Skin of body (tissue), 1 donor: ENCODE measurements at regions not wholly inside any gene's neighbourhood (a gene's known extent, or its start where the extent isn't known, plus 50 kb on each side); places are given as distances from the start of the nearest gene placed in this dataset.

Experiments used
- DNase-seq: peaks from one replicate; lab custom pipeline; 2025; lab: John Stamatoyannopoulos, UW

DNA sequence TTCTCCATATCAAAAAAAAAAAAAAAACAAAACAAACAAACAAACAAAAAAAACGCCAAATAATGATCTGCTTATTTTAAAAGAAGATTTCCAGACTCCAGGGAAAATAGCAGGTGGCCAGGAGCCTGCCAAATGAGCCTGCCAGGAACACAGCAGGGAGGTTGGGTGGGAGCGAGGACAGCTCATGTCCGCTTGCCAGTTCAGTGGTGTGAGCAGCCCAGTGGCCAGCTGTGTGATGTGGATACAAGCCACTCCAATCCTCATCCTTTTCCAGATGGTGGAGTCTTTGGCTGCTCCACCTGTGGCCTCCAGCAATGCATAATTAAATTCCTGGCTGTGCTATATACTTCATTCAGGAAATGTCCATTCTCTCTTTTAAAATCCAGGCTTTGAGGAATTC, 1025.1 kb upstream of the C9orf72 start:
- DNase-seq: no peak

DNA sequence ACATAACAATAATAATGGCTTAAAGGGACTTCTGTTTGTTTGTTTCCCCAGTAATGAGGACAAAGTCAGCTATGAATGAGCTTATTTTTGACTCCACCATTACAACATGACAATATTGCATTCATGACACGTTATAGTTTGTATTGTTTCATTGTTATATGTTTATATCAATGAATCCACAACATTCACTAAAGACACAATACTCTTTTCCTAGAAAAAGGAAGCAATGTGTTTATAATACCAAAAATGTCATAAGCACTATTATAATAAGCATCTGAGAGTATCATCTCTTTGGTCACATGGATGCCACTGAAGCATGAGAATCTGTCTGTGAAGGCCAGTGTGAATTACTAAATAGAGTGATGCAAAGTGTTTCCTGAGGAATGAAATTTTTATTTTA, 1026.9 kb upstream of the C9orf72 start:
- DNase-seq: no peak

GRCh38 chr9:28607843-28608242, 1034.6 kb upstream of the C9orf72 start:
- no peak for DNase-seq

DNA sequence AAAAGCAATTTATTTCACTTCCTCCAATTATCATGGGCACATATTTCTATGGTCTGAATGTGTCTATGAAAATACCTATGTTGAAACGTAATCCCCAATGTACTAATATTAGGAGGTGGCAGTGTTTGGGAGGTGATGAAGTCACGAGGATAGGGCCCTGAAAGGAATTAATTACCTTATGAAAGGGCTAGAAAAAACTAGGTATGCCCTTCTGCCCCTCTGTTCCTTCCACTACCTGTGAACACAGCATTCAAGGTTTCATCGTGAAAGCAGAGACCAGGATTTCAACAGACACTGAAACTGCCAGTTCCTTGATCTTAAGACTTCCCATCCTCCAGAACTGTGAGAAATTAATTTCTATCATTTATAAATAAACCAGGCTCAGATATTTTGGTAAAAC, 1037.1 kb upstream of the C9orf72 start:
- no peak for DNase-seq

DNA sequence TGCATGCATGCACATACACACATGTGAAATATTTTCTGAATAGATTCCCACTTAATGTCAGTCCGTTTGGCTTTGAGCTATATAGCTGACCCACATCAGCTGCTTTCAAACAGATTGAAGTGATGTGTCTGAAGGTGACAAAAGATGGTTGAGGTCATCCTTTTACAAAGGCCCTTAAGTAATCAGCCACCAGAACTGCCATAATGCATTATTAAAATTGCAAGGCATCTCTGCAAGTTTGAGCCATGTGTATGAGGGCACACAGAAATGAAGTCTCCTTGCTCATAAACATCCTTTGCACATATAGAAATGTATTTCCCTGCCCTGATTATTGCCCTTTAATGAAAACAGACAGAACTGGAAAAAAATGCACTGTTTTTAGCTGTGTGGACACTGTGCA, 1043.0 kb upstream of the C9orf72 start:
- no peak for DNase-seq

- DNase-seq: no peak
Measured at GRCh38 chr9:28620011-28620410, 1046.7 kb upstream of the C9orf72 start.

DNA sequence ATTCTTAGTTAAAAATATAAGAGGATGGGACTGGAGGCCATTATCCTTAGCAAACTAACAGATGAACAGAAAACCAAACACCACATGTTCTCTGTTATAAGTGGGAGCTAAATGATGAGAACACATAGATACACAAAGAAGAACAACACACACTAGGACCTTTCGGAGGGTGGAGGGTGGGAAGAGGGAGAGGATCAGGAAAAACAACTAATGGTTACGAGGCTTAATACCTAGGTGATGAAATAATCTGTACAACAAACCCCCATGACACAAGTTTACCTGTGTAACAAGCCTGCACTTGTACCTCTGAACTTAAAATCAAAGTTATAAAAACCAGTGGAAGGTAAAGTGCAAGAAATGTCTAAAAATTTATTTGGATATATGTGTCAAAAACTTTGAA, 1047.4 kb upstream of the C9orf72 start:
- no peak for DNase-seq

- DNase-seq: no peak
Measured at GRCh38 chr9:28624771-28625170, 1051.5 kb upstream of the C9orf72 start.

DNA sequence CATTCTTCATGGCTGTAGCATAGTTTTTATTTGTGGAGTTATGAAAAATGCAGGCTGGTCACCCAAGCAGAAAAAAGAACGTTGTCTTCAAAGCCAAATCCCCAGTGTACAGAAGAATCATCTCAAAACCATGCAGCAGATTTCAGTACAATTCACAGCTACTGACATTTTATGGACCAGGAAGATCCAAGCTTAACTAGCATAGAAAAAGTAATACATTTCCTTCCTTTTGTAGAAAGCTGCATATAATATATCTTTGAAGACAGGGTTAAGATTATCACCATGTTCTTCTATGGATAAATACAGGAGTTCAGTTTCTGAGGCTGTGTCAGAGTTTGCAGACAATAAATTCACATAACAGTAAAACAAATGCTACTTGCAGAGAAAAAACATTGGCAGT, 1054.8 kb upstream of the C9orf72 start:
- DNase-seq: no peak

DNA sequence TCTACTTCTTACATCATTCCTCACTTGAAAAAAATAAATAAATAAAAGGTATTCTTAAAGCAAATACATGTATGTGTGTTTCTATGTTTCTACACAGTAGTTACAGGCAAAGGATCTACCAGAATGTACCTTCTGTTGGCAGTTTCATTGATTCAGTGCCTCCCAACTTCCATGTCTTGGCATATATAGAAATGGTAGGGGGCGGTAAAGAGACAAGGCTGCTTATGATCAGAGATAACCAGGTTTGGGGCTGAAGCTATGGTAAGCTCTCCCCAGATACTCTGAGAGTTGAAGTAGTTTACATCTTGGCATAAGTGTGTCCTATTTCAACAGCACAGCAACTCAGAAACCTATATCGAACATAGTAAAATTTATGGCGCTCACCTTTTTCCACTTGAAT, 1075.4 kb upstream of the C9orf72 start:
- DNase-seq: no peak

DNA sequence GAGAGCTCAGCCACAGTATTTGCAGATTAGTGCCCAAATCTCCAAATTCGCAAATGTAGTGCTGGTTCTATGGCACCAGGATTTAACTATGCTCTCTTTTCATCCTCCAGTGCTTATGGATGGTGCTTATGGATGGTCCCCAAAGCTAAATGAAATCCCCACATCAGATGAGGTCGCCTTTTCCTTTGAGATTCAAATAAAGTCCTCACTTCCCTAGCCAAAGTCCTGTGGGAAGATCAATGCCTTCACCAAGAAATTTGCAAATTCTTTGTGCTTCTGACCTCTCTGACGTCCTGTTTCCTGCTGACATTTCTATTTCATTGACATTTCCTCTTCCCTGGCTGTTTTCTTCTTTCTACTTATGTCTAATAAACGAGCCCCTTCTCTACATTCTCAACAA, 1077.0 kb upstream of the C9orf72 start:
- DNase-seq: no peak

DNA sequence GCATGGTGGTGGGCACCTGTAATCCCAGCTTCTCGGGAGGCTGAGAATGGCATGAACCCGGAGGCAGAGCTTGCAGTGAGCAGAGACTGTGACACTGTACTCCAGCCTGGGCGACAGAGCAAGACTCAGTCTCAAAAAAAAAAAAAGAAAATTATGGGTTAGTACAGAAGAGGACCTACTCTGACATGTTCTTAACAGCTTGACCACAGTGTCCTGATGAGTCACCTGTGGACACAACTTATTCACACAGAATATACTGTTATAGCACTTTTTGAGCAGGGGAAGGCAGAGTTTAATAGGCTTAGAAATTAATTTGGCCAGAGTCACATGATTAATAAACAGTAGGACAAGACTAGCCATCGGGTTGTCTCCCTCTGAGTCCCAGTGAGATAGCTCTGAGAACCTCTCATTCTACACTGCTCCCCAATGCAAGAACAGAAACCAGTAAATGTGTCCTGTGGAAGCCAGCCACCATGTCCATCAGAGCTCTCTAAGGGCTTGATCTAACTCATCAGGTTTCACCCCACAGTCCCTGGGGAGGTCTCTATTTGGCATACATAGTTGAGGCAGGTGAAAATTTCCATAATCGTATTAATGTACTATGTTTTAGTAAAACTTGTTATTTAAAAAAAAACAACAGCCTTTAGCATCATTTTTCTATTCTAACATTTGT, 1077.9 kb upstream of the C9orf72 start:
- no peak for DNase-seq

DNA sequence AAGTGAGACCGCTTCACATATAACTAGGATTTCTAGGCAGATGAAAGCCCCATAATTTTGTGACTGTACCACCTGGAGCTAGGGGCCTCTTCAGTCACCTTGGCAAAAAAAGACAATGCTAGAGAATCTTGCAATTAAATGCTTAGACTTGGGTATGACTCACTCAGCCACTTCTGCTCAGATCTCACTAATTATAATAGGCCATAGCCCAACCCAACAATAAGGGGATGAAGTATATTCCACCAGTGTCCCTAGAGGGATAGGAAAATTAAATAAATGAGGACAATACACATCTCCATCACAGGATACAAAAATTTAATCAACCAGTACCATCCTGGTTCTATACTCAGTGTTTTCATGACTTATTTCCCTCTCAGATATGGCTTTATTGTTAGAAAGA, 1079.9 kb upstream of the C9orf72 start:
- no peak for DNase-seq

DNA sequence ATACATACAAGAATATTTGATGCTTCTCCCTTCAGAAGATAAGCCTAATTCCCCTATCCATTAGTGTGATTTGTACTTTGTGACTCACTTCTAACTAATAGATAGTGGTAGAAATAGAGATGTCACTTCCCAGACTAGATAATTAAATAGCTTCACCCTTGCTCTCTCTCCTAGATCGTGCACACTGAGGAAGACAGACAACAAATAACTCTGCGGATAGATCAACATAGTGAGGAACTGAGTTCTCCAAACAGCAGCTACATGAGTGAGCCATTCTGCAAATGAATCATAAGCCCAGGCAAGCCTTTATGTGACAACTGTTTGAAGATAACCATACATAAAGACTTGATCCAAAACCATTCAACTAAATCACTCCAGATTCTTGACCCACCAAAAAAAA, 1083.4 kb upstream of the C9orf72 start:
- no peak for DNase-seq

- no peak for DNase-seq
Measured at GRCh38 chr9:28661853-28662252, 1088.6 kb upstream of the C9orf72 start.

DNA sequence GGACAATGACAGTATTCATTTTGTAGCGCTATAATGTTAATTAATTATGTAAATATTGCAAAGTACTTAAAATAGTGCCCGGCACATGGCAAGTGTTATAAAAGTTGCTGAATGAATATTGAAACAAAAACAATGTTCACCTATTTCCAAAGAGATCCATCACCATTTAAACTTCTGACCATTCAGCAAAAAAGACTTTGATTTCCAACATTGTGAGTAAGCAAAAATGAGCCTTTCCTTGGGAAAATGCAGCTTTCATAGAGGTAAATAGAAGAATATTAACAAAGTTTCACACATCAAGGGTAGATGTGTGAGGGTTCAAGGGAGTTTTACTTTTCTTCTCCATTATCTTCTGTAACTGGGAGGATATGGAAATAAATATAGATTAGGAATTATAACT, 1089.4 kb upstream of the C9orf72 start:
- DNase-seq: no peak

DNA sequence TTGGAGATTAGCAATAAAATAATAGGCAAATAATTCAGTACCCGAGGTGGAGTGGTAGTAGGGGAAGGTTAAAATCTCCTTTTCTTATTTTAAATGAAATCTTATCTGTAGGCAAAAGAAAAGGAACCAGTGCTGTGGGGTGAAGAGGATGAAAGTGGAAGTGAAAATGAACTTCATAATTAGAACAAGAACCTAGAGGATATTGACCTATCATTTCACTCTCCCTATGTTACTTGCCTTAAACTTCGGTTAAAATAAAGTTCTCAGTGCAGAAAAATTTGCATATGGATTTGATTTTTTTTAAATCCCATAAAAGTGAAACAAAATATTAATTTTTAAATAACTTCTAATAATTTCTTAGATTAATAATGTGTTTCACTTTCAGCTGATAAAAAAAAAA, 1094.9 kb upstream of the C9orf72 start:
- DNase-seq: no peak

DNA sequence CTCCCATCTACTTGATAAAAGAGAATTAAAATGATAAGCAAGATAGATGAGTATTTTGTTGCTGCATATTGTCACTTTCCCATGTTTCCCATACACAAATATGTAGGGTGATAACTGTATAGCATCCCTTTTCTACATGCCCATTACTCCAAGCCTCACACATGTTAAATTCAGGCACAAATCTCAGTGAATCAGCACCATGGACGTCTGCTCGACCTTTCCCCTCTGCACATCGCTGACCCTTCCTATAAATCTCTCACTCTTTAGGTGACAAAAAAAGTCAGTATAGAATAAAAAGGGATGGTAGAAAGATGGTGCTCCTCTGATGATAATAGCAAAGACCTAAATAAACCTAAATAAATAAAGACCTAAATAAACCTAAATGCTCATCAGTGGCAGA, 1097.7 kb upstream of the C9orf72 start:
- DNase-seq: no peak

DNA sequence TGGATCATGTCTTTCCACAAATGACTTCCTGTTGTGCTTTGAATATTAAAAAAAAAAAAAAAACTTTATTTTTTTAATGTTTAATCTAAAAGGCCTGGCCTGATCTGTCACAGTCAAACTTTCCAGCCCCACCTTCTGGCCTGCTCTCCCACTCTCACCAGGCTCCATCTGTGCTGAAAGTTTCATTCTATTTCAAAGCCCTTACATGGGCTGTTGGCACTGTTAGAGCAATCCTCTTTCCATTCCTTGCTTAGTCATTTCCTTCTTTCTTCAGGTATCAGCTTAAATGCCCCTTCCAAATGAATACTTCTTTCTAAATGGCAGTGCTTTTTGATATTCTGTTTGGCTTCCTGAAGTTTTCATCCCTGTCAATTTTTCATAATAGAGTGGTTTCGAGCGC, 1104.8 kb upstream of the C9orf72 start:
- no peak for DNase-seq

GRCh38 chr9:28688172-28688571, 1114.9 kb upstream of the C9orf72 start:
- no peak for DNase-seq

DNA sequence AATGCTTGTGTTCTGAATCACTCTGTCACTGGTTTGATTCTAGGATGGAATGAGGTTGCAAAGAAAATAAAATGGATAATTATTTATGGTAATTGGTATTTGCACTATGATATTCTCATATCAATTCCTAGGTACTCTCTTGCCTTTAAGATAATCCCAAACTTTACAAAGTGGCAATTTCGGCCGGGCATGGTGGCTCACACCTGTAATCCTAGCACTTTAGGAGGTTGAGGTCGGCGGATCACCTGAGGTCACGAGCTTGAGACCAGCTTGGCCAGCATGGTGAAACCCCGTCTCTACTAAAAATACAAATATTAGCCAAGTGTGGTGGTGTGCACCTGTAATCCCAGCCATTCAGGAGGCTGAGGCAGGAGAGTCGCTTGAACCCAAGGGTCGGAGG, 1118.7 kb upstream of the C9orf72 start:
- no peak for DNase-seq

DNA sequence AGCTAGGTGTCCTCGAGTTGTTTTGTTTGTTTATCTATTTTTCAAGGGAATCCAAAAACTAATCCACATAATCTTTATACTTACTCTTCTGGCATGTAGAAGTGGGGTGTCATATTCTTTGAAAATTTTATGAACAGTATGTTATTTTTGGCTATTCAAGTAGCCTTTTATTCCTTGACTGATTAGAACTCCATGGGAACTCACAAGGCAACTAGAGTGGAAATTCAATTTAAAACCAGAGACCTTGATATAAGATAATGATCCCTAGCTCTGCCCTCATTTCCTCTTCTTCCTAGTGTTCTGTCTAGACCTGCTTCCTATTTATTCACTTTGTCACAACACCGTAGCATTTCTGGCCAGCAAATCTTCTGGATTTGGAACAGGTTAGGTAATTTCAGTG, 1123.7 kb upstream of the C9orf72 start:
- DNase-seq: no peak

GRCh38 chr9:28699632-28700031, 1126.4 kb upstream of the C9orf72 start:
- no peak for DNase-seq

- DNase-seq: no peak
Measured at GRCh38 chr9:28707616-28708015, 1134.3 kb upstream of the C9orf72 start.
